Myocyte (in vitro differentiated cells): ENCODE measurements at regions not wholly inside any gene's neighbourhood (a gene's known extent, or its start where the extent isn't known, plus 50 kb on each side); places are given as distances from the start of the nearest gene placed in this dataset.

ENCODE experiments used
- DNase-seq: peaks from one replicate; pipeline ENCODE4 v3.0.0-alpha.2; 2012; ENCODE audit warnings: low read depth

DNA sequence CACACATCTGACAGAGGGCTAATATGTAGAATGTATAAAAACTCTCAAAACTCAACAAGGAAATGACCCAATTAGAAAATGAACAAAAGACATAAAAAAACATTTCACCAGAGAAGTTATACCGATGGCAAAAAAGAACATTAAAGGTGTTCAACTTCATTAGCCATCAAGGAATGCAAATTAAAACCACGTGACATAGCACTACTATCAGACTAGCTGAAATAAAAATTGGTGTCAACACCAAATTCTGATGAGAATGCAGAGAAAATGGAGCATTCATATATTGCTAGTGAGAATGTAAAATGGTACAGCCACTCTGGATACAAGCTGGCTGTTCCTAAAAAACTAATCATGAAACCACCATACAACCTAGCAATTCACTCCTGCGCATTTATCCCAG, 128.0 kb downstream of the INSIG2 start:
- no peak for DNase-seq

DNA sequence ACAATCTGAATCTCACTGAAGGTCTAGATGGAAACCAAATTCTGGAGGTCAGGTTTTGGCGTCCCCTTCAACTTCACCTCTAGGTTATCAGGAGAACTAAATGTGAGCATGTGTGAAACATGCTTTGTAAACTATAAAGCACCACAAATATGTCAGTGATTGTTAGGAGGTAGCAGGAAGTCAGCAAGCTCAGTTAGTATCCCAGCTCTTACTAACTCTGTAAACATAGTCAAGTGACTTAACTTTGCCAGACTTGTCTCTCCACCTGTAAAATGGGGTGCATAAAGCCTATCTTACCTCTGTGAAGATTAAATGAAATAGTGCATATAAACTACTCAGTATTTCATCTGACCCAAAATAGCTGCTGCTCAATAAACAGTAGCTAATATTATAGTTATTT, 121.5 kb downstream of the INSIG2 start:
- DNase-seq: no peak

DNA sequence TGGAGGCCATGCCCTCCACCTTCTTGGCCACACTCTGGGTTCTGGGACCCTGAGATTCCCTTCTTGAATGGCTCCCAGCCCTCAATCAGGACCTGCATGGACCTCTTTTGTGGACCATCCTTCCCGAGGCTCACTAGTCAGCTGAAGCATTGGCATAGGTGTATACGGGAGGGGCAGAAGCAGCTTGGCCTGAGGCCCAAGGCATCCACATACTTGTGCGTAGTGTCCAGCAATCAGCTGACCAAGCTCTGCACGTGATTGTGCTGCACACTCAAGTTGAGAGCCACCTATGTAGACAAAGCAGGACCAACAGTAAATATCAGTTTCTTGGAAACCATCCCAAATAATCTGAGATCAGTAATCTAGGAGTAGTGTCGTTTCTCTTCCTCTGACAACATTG, 119.6 kb downstream of the INSIG2 start:
- DNase-seq: no peak

DNA sequence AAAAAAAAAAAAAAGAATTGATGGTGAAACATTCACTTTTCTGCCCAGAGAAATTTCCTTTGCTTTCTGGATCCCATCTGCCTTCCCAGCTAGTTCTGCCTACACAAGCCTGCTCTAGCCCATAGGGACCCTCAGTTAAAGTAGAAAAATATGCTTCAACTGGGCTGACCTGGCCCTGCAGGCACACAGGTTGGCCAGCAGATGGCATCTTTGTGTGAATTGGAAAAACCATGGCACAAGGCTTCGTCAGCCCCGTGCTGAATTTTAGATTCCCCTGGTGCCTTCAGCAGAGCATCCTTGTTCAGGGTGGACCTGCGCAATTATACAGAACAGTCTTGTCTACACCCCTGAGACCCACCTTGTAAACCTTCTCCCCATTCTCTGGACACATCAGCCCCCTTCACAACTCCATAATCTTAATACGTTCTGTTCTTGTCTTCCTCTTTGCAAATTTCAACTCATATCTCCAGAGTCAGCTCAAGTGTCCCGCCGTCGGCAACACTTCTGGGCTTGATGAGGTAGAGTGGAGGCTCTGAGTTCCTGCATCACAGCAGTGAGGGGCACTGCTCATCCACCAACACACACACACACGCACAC, 114.5 kb downstream of the INSIG2 start:
- DNase-seq: peak; percentile 56

DNA sequence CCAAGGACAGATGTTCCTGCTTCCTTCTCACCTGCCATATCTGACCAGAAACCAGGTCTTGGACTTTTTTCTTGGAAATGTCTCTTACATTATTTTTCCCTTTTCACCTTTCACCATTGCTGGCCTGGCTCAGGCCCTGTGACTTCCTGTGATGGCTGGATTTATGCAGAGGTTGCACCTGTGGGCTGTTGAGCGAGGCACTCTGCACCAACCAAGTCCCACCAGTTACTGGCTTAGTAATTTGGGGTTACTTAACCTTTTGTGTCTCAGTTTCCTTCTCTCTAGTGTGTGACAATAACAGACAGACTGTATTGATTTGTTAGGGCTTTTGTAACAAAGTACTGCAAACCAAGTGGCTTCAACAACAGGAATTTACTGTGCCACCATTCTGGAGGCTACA, 110.0 kb downstream of the INSIG2 start:
- no peak for DNase-seq

DNA sequence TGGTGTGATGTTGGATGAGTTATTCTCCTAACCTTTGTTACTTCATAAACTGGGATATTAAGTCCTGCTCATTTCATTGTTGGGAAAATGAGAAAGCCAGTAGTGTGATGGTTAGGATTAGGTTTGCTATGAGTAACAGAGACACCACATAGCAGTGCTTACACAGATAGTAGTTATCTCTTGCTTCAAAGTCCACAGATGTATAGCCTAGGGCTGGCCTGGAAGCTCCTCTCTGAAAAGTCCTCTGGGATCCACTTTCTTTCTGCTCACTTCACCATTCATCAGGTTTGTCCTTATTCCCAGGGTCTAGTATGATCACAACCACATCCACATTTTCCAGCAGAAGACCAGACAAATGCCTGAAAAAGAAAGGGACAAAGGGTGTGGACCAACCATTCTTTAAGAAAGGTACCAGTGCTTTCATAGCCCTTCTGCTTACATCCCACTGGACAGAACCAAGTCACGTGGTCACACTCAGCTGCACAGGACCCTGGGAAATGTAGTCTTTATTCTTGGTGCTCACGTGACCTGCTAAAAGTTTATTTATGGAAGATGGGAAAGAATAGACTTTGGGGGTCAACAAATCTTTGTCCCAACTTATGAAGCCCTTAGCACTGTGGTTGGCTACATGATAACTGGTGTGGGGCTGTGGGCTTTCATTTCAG, 108.9 kb downstream of the INSIG2 start:
- DNase-seq: no peak

DNA sequence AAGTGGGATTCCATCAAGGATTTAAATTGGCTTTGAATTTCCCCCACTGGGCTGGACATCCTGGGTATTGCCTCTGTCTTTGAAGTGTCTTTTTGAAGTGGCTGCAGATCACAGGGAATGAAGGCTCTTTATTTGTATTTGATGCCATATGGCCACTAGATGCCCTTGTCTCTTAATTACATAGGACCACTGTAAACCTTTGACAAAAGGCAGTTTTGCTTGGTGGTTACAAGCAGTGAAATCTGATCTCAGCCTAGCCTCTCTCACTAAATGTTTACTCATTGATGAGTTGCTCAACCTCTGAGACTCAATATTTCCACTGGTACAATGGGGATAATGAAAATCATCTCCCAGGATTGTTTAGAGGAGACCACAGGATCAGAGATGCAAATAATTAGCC, 102.2 kb downstream of the INSIG2 start:
- DNase-seq: no peak

DNA sequence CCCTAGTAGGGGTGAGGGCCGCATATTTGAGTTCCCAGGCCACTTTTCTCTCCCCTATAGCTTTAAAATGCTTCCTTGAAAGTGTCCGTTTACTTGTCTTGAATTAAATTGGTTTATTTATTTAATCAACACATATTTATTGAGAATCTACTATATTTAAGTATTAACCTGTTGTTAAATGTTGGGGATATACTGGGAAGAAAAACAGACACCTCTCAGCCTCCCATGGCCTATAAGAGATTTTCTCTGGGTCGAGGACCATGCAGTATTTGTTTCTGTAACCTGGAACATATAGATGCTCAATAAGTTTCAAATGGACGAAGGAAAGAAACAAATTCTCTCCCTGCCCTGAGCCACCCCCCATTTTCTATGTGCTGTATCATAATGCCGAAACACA, 98.6 kb downstream of the INSIG2 start:
- DNase-seq: no peak

DNA sequence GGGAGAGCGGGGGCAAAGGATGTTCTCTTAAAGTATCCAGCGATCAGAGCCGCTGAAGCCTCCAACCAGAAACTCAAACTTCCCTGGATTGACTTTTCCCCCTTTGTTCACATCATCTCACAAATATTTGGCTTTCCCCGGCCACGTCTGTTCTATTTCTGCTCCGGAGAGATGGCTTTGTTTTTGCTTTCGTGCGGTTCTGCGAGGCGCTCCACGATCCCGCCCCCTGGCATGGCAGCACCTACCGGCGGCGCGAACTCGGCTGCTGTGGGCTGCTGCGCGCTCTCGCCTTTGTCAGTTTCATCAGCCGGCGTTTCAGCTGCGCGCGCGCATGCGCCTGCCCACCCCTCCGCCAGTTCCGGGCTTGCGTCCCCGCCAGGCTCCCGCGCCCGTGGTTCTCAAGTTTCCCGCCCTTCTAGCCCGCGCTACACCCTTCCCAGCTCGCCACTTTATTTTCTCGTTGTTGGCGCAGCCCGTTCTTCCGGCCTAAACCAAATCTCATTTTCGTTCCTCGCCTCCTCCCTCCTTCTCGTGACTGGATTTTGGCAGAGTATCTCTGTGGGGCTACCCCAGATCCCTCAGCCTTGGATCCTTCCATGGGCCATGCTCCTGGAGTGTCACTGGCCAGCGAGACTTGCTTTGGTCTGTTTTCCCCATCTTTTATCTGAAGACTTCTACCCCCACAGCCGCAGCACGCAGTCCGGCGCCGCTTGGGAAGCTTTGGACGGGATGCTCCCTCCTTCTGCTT, 98.0 kb downstream of the INSIG2 start:
- peak; percentile 76 for DNase-seq

DNA sequence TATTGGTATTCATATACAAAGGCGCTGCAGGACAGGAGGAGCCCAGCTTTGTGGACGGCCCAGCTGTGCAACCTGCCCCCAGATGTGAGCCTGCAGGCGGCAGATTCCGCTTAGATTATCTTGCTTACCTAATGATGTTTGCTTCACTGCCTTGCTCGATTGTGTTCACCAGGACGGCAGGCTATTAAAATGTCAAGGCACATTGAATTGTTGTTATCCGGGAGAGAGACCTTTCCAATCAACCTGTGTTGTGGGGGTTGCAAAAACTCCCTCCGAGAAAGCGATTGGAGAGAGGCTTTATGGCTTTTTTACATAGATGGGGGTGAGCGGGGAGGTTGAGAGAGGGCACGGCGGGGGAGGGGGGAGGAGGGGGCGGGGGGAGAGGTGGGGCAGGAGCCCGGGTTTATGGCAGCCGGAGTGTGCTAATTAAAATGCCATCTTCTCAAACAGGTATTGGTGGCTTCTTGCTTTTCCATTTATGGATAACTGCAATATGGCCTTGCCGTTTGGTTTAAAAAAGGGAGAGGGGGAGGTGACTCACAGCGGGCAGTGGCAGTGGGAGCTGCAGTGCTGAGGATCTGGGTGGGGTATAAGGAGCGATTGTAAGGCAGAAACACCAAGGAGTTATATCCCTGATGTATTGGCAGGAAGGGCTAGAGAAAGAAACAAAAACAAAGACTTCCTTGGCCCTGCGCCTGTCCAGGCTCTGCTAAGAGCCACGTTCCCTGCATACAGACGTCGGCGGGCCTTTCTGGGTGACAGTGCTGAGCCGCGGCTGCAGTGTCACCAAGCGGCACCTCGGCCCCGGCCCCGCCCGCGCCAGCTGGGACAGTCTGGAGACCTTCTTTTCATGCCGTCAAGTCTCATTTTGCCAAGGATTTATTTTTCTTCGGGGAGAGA, 97.2 kb downstream of the INSIG2 start:
- peak; percentile 53 for DNase-seq

DNA sequence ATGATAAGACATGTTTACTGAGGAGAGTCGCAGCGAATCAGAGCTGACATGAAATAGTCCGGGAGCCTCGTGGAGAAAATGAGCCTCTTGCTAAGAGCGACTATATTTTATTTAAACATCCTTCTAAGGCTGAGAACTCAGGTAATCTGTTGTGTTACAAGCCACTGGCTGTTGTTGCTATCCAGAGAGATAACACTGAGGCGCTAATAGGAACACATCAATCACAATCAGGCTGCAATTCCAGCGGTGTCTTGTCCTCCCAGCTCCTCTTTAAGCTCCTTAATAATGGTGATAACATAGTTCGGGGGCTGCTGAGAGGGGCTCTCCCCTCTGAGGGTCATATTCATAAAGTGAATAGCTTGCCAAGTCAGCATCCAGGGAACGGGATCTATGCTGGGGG, 95.1 kb downstream of the INSIG2 start:
- no peak for DNase-seq

DNA sequence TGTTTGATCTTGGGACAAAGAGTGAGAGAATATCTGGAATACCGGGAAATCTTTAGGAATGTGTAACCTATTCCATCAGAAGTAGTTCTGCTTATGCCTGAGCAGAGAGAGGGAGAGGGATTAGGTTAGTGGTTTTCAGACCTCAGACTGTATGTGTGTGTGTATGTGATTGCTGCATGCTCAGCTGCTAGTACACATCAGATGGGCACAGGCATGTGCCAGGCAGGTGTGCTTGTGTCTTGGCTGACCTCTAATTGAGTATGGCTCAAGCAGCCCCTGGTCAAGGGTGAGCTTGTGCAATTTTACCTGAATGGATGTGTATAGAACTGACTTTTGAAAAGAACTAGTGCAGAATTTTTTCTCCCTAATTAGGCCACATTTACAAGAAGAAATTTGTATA, 91.2 kb downstream of the INSIG2 start:
- peak; percentile 70 for DNase-seq

DNA sequence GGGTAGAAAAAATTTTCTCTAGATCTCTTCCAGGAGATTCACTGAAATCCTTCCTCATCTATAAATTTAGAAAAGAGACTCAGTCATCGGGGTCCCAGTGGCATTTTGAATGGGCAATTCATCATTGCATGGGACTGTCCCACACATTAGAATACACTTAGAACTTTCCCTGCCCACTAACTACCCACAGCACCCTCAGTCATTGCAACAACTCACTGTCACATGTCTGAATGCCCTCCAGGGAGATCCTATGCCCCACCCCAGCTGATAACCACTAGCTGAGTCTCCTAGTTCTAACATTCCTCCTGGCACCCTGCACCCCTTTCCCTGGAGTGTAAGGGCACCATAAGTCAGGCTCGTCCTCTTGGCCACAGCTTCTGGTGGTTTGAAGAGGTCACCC, 89.6 kb downstream of the INSIG2 start:
- peak; percentile 51 for DNase-seq

DNA sequence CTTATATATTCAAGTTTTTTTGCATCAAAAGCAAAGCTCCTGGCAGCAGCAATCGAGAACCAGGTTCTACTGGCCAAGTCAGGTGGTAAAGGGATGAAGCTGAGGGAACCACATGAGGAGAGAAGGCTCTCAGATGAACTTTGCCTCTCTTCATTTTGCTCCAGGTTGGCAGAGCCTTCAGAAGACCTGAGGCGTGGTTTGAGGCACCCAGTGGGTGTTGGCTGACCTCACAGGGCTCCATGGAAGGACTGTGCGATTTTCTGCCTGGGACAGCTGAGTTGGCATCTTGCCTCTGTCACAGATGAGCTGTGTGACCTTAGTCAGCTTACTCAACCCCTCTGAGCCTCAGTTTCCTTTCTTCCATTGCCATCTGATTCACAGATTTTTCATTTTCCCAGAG, 89.0 kb downstream of the INSIG2 start:
- no peak for DNase-seq

DNA sequence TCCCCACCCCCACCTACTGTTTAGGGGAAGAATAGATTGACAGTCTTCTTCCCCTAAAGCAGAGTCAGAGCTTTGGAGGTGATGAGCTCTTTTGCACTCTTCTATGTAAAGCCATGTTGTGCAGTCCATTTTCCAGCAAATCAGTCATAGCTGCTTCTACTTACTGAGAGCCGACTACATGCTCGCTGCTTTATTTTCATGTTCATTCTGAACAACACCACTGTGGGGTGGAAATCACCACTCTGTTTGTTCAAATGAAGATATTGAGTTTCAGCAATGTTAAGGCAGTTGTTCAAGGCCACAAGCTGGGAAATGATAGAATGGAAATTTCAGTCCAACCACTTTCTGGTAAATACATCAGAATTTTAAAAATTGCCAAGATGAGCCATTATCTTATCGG, 88.3 kb downstream of the INSIG2 start:
- DNase-seq: no peak

DNA sequence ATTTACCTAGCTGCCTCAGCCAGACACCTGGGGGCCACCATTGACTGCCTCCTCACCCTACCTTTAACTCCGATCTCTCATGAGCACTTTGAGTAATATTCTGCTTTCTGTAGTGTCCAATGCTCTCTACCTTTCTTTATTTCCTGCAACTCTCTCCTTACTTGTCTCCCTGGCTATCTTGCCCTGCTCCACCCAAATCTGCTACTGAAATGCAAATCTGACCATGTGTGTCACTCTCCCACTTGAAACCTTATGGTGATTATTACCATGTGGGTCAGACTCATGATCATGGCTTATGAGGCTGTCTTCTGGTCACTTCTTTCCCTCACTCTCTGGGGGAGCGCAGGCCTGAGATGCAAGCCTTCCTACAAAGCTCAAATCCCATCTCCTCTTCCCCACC, 83.3 kb downstream of the INSIG2 start:
- no peak for DNase-seq

DNA sequence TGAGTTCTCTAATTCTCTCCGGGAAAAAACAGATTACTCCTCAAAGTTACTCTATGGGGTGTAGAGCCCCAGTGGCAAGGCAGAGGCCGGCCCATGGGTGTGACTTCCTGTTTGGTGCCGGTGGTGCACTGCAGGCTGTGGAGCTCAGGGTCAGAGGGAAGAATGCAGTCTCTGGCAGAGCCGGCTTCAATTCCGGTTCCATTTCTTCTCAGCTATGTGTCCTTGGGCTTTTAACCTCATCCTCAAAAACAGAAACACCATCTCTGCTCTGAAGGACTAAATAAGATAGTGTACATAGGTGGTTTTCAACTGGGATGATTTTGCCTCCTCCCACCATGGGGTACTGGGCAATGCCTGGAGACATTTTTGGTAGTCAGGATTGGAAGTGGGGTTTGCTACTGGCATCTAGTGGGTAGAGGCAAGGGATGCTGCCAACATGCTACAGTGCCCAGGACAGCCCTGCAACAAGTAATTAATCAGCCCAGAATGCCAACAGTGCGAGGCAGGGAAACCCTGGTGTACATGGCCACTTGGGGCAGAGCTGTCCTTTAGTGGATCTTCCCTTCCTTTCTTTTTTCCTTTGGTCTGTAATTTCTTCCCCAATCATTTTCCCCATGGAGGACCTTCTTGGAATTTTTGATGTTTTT, 81.2 kb downstream of the INSIG2 start:
- no peak for DNase-seq

DNA sequence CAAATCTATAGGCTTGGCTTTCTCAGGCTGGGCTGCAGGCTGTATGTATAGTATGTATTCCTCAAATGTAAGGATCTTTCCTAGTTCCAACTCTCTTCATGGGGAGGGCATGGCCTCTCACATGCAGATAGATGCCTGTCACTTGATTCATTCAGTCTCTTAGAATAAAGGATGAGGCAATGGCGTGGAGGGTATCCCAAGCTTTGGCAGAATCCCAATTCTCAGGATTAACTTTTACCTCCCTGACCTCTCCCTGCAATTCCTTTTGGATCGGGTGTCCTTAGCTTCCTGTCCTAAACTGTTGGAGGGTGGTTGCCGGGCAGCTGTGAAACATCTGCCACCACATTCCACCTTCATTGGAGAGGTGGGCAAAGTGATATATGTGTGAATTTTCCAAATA, 80.3 kb downstream of the INSIG2 start:
- peak; percentile 24 for DNase-seq

DNA sequence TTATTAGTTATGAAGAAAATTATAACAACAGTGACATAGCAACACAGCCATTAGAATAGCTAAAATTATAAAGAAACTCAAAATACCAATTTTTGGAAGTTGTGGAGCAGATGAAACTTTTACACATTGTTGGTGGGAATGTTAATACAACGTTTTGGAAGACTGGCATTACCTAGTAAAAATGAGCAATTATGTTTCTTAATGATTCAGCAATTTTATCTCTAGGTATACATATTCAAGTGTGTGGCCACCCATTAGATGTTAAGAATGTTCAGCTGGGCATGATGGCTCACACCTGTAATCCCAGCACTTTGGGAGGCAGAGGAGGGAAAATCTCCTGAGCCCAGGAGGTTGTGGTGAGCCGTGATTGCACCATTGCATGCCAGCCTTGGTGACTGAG, 78.8 kb downstream of the INSIG2 start:
- no peak for DNase-seq

DNA sequence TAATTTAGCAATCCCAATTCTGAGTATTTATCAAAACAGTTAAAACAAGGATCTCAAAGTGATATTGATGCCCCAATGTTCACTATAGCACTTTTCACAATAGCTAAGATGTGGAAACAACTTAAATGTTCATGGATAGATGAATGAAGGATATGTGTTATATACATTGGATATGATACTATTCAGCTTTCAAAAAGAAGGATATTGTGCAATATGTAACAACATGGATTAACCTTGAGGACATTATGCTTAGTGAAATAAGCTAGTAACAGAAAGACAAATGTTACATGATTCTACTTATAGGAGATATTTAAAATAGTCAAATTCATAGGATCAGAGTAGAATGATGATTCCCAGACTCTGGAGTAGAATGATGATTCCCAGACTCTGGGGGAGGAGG, 78.0 kb downstream of the INSIG2 start:
- DNase-seq: no peak

DNA sequence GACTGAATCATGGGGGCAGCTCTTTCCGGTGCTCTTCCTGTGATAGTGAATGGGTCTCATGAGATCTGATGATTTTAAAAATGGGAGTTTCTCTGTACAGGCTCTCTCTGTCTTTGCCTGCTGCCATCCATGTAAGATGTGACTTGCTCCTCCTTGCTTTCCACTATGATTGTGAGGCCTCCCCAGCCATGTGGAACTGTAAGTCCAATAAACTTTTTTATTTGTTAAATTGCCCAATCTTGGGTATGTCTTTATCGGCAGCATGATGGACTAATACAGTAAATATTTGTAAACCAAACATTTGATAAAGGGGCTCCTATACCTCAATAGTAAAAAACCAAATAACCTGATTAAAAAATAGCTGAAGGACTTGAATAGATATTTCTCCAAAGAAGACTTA, 77.3 kb downstream of the INSIG2 start:
- no peak for DNase-seq
